Activated CD4-positive, alpha-beta T cell treated with anti-CD3 and anti-CD28 coated beads, Interleukin-2, amount 50 U/mL, for 48 hours (primary cell): ENCODE measurements at regions not wholly inside any gene's neighbourhood (a gene's known extent, or its start where the extent isn't known, plus 50 kb on each side); places are given as distances from the start of the nearest gene placed in this dataset.

ENCODE experiments used
- DNase-seq, 2 experiments: peaks; one replicate each; pipeline ENCODE4 v3.0.0-alpha.2; 2020

- DNase-seq = no peak
Measured at GRCh38 chr17:63349478-63350000, 96.6 kb downstream of the CYB561 start.

GRCh38 chr17:63350364-63350763 is 95.7 kb downstream of the CYB561 start:
- no peak for DNase-seq

GRCh38 chr17:63354256-63354655 is 91.8 kb downstream of the CYB561 start:
- DNase-seq = no peak

DNA sequence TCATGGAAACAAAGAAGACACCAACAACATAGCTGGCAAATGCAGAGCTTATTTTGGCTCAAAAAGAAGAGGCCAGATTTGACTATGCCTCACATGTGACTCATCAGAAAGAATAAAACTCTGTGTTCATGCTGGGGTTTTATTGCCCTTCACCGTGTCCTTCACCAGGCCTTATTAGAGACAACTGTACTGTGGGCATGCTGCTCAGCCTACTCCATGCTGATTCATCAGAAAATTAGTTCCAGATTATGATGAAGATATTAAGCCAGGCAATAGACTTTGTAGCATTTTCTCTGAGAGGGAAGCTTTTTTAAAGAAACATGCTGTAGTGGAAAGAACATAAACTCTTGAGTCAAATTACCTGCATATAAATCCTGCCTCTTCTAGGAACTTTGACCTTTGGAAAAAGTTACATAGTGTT is 89.8 kb downstream of the CYB561 start:
- DNase-seq = no peak

DNA sequence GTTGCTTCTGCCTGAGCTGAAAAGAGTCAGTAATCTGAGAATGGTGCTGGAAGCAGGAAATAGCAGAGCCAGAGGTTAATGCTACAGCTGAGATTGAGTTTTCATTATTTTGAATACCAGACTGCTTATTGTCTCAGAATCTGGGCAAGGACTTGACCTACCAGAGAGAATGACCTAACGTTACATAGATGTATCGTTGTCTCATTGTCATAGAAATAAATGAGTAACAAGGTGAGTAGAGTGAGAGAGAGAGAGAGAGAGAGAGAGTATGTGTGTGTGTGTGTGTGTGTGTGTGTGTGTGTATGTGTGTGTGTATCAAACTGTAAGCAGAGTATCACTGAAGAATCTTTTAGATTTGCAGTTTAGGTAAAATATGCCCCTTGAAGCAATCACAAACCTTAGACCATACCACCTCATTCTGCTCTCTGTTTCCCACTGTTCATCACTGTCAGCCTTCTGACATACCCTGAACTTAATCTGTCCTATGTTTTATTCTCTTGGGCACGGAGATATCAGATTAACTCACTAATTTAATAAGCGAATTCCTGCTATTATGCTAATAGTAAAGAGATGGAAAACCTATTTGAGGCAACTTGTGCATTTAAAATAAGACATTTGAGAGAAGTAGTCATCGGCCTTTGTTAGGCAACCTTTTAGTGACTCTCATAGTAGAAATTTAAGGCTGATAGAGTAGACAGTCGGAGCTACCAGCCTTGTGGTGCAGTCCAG is 87.8 kb downstream of the CYB561 start:
- DNase-seq = no peak

DNA sequence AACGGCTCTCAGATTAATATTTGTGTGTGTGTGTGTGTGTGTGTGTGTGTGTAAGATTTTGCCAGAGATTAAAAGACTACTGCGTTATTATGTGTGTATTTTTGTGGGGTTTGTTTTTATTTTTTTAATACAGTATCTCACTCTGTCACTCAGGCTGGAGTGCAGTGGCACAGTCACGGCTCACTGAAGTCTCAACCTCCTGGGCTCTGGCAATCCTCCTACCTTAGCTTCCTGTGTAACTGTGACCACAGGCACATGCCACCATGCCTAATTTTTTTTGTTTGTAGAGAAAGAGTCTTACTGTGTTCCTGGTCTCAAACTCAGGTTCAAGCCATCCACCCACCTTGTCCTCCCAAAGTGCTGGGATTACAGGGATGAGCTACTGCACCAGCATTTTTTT is 87.2 kb downstream of the CYB561 start:
- DNase-seq = no peak

- DNase-seq = no peak
Measured at GRCh38 chr17:63361182-63361581, 84.9 kb downstream of the CYB561 start.

- no peak for DNase-seq
Measured at GRCh38 chr17:63362115-63362514, 84.0 kb downstream of the CYB561 start.

DNA sequence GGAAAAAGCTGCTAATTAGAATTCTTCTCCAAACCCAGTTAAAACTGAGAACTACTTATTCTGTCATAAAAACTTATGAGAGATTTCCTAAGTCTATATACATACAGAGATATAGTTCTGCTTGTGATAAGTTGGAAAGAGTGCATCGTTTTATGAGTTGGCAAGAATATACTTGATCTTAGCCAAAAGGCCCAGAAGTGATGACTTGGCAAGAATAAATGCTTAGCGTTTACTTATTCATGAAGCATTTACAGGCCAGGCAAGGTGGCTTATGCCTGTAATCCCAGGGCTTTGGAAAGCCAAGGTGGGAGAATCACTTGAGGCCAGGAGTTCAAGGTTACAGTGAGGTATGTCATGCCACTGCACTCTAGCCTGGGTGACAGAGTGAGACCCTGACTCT is 81.7 kb downstream of the CYB561 start:
- DNase-seq = no peak

- no peak for DNase-seq
Measured at GRCh38 chr17:63364944-63365343, 81.2 kb downstream of the CYB561 start.

GRCh38 chr17:63365366-63366240 is 80.5 kb downstream of the CYB561 start:
- DNase-seq = no peak

GRCh38 chr17:63366241-63366566 is 79.9 kb downstream of the CYB561 start:
- no peak for DNase-seq

DNA sequence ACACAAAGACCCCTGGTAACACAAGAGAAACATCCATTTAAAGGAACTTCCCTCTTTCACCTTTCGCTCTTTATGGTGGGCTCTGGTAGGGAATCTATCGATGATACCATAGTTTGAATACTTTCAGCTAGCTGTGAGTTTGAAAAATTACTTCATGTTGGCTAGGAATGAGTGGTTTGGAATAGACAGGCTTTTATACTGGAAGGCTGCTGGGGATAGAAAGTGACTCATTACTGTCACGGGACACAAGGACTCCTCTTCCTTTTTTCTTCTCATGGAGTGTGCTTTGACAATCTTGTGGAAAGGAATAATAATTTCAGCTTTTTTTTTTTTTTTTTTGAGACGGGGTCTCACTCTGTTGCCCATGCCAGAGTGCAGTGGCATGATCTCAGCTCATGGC is 76.9 kb downstream of the CYB561 start:
- DNase-seq = no peak

GRCh38 chr17:63370696-63371095 is 75.4 kb downstream of the CYB561 start:
- DNase-seq = no peak

GRCh38 chr17:63376949-63377348 is 69.2 kb downstream of the CYB561 start:
- DNase-seq = no peak

DNA sequence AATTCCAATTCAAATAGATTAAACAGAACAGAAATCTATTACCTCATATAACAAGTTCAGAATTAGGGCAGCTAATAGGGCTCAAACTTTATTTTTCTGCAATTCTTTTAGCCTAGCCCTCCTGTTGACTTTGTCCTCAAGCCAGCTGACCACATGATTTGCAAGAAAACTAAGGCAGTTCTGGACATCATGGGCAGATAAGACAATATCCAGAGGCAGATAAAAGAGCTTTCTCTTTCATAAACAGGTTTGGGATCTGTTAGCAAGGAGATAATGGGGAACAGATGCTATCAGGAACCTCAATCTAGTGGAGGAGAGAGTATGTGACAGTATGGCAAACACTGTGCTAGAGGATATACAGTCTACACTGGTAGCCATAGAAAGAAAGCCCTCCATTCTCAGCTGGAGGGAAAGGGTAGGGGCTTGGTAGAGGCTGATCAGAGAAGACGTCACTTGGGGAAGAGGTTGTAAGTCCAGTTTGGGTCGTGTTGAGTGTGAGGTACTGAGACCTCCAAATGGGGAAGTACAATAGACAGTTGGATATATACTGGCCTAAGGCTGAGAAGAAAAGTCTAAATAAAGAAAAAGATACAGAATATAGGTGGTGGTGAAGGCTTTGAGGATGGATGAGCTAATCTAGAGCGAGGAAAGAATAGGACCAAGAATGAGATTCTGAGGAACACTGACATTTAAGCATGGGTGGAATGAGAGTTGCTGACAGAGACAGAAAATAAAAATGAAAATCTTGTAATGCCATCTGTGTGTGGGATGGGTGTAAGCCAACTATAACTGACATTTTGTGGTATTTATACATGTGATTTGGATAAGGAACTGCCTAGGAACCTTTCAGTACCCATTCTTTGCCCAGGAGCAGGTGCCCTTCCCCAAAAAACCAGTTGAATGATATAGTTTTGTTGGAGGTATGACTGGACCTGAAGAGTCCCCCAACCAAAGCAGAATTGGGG is 67.4 kb downstream of the CYB561 start:
- DNase-seq = no peak

- DNase-seq = no peak
Measured at GRCh38 chr17:63379636-63380035, 66.5 kb downstream of the CYB561 start.

DNA sequence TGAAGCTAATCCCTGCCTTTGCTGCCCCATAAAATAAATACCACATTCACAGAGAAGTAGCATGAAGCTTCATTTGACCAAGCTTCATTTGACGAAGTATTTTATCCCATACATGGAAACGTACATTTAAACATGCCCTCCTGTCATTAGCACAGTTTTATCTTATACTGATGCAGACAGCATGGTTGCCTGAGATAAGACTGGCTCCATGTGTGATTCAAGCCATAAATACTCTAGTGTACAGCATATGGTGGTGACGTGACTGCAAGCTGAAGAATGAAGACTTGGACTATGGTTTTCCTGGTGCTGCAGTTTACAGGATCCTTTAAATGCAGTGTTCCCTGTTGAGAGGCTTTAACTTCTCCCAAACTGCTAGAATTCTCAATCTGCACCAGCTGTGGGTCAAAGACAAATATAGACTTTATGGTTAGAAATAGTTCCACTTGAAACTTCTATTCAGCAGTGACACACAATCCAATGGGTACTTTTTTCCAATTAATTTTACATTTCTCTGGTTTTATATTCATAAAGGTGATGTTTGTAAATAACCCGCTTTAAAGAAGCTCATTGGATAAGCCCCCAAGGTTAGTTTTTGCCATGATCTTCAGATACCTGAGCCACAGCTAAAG is 64.9 kb downstream of the CYB561 start:
- no peak for DNase-seq

DNA sequence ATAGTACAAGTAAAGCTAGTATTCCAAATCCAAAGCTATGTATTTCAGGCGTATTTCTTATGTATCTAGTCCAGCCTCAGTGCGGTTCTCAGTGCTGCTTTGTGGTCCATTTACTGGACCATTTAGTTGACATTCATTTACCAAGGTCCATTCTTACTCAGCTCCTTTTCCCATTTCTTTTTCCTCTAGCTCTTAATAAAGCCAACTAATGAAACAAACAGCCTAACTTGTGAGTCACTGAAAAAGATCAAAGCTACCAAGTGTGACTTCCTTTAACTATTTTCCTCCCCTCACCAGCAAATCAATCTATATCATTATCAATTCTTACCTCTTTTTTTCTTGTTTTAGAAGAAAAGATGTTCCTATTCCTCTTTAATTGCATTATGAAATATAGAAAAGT is 64.0 kb downstream of the CYB561 start:
- no peak for DNase-seq
